IMR-90 (cell line): ENCODE measurements at regions not wholly inside any gene's neighbourhood (a gene's known extent, or its start where the extent isn't known, plus 50 kb on each side); places are given as distances from the start of the nearest gene placed in this dataset.

Source experiments
- ATAC-seq: fragments of 200-7000 bp; cut with Tn5 transposase; 2 replicates; pipeline ENCODE4 v1.9.1; 2020; ENCODE audit warnings: low read depth, mild to moderate bottlenecking, moderate library complexity
- BruUV-seq: library from RNA; stranded (reverse); fragments of 400-500 nt; replicated peaks from 2 replicates; lab custom pipeline; 2021; lab: Mats Ljungman, UMichigan
- CTCF ChIA-PET: fragments of 300-600 bp; formaldehyde crosslinking; extraction: SDS; loops from one replicate; lab custom pipeline; 2021; ENCODE audit warnings: antibody characterized with exemption; lab: Yijun Ruan, JAX
- POLR2A ChIA-PET: fragments of 300-600 bp; sonication (Branson Sonifier 250); formaldehyde crosslinking; loops from one replicate; lab custom pipeline; 2022; ENCODE audit warnings: antibody characterized with exemption; ENCODE audit not compliant: unreplicated experiment; lab: Charles Lee
- DNase-seq: peaks from one replicate; pipeline ENCODE4 v3.0.0; 2013
- H2AFZ ChIP-seq: replicated peaks from 2 replicates; pipeline ENCODE3; 2013; ENCODE audit warnings: low read length, mild to moderate bottlenecking; ENCODE audit not compliant: poor library complexity
- H2AK5ac ChIP-seq: 2 replicates; pipeline ENCODE4 v1.6.1; 2013; ENCODE audit warnings: low read depth, low read length, inconsistent platforms
- H2AK9ac ChIP-seq: replicated peaks from 2 replicates; pipeline ENCODE3; 2013; ENCODE audit warnings: mild to moderate bottlenecking, low read depth, low read length, moderate library complexity; ENCODE audit not compliant: poor library complexity
- H2BK120ac ChIP-seq: 2 replicates; pipeline ENCODE4 v1.6.1; 2013; ENCODE audit warnings: low read depth, low read length, inconsistent platforms
- H2BK15ac ChIP-seq: 3 replicates; pipeline ENCODE4 v1.6.1; 2013; ENCODE audit warnings: low read depth, low read length, inconsistent platforms
- H2BK20ac ChIP-seq: 2 replicates; pipeline ENCODE4 v1.6.1; 2013; ENCODE audit warnings: low read depth, mild to moderate bottlenecking, inconsistent platforms, low read length, moderate library complexity
- H2BK5ac ChIP-seq: 2 replicates; pipeline ENCODE4 v1.6.1; 2013; ENCODE audit warnings: mild to moderate bottlenecking, low read depth, low read length, inconsistent platforms; ENCODE audit not compliant: poor library complexity, severe bottlenecking
- H3K14ac ChIP-seq: replicated peaks from 2 replicates; pipeline ENCODE4 v1.6.1; 2013; ENCODE audit warnings: low read depth, low read length, inconsistent platforms
- H3K18ac ChIP-seq: 2 replicates; pipeline ENCODE4 v1.6.1; 2013; ENCODE audit warnings: low read depth, low read length, control low read depth
- H3K23ac ChIP-seq: 2 replicates; pipeline ENCODE4 v1.6.1; 2013; ENCODE audit warnings: low read depth, low read length, inconsistent platforms
- H3K27ac ChIP-seq: 2 replicates; pipeline ENCODE4 v1.5.1; 2013; ENCODE audit warnings: mild to moderate bottlenecking, control low read depth, low read length; ENCODE audit not compliant: insufficient read depth
- H3K27me3 ChIP-seq: 2 replicates; pipeline ENCODE4 v1.6.1; 2013; ENCODE audit warnings: low read length; ENCODE audit not compliant: control insufficient read depth, insufficient read depth
- H3K36me3 ChIP-seq: 2 replicates; pipeline ENCODE4 v1.6.1; 2013; ENCODE audit warnings: low read length, mixed read lengths; ENCODE audit not compliant: control insufficient read depth, insufficient read depth
- H3K4ac ChIP-seq: 2 replicates; pipeline ENCODE4 v1.6.1; 2013; ENCODE audit warnings: low read depth, low read length, inconsistent platforms
- H3K4me1 ChIP-seq: 2 replicates; pipeline ENCODE4 v1.6.1; 2013; ENCODE audit warnings: low read length, mixed read lengths; ENCODE audit not compliant: control insufficient read depth, insufficient read depth
- H3K4me2 ChIP-seq: 2 replicates; pipeline ENCODE4 v1.6.1; 2013; ENCODE audit warnings: low read depth, mild to moderate bottlenecking, control low read depth, low read length, moderate library complexity
- H3K4me3 ChIP-seq: 2 replicates; pipeline ENCODE4 v1.5.1; 2013; ENCODE audit warnings: low read depth, mild to moderate bottlenecking, control low read depth, low read length, moderate library complexity; ENCODE audit not compliant: insufficient read depth
- H3K56ac ChIP-seq: 2 replicates; pipeline ENCODE4 v1.6.1; 2013; ENCODE audit warnings: low read length, inconsistent platforms; ENCODE audit not compliant: insufficient read depth; ENCODE audit errors: extremely low read depth
- H3K79me1 ChIP-seq, 2 experiments: 2 replicates each; pipeline ENCODE4 v1.6.1; 2013; ENCODE audit warnings: low read length in 2 of 2, inconsistent platforms in 1 of 2, low read depth in 1 of 2
- H3K9ac ChIP-seq: 2 replicates; pipeline ENCODE4 v1.6.1; 2013; ENCODE audit warnings: low read depth, low read length, control low read depth
- H3K9me1 ChIP-seq: 2 replicates; pipeline ENCODE4 v1.6.1; 2013; ENCODE audit warnings: low read length, inconsistent platforms; ENCODE audit not compliant: insufficient read depth
- H3K9me3 ChIP-seq: 2 replicates; pipeline ENCODE4 v1.6.1; 2013; ENCODE audit warnings: low read length; ENCODE audit not compliant: control insufficient read depth, insufficient read depth
- H4K20me1 ChIP-seq: 2 replicates; pipeline ENCODE4 v1.6.1; 2013; ENCODE audit warnings: low read length, inconsistent platforms; ENCODE audit not compliant: insufficient read depth
- H4K5ac ChIP-seq: 2 replicates; pipeline ENCODE4 v1.6.1; 2013; ENCODE audit warnings: mild to moderate bottlenecking, low read depth, low read length, control low read depth
- H4K8ac ChIP-seq, 2 experiments: 2 replicates each; pipeline ENCODE4 v1.6.1; 2013; ENCODE audit warnings: low read depth in 2 of 2, low read length in 2 of 2, control low read depth in 1 of 2, inconsistent platforms in 1 of 2
- H4K91ac ChIP-seq: 2 replicates; pipeline ENCODE4 v1.6.1; 2013; ENCODE audit warnings: low read depth, low read length, inconsistent platforms; ENCODE audit not compliant: insufficient read depth
- BHLHE40 ChIP-seq: fragments of 150-350 bp; IDR thresholded peaks from 2 replicates; pipeline ENCODE4 v1.6.1; 2016; ENCODE audit warnings: mild to moderate bottlenecking, low read depth, low read length
- CEBPB ChIP-seq: IDR thresholded peaks from 2 replicates; pipeline ENCODE4 v1.6.1; 2012; ENCODE audit warnings: low read depth, low read length, improper control_type of control experiment
- CHD1 ChIP-seq: IDR thresholded peaks from 2 replicates; pipeline ENCODE4 v1.6.1; 2012; ENCODE audit warnings: low read depth, low read length, improper control_type of control experiment
- CTCF ChIP-seq: conservative IDR thresholded peaks from 2 replicates; pipeline ENCODE4 v1.5.1; 2012; ENCODE audit warnings: mild to moderate bottlenecking, low read depth, low read length, improper control_type of control experiment
- ELK1 ChIP-seq: fragments of 150-350 bp; IDR thresholded peaks from 2 replicates; pipeline ENCODE4 v1.6.1; 2016; ENCODE audit warnings: low read depth, mild to moderate bottlenecking, low read length, moderate library complexity, borderline replicate concordance
- FOS ChIP-seq: fragments of 150-350 bp; IDR thresholded peaks from 2 replicates; pipeline ENCODE4 v1.6.1; 2016; ENCODE audit warnings: low read depth, low read length
- MAFK ChIP-seq: IDR thresholded peaks from 2 replicates; pipeline ENCODE4 v1.6.1; 2012; ENCODE audit warnings: low read depth, low read length, improper control_type of control experiment
- MAZ ChIP-seq: IDR thresholded peaks from 2 replicates; pipeline ENCODE4 v1.6.1; 2012; ENCODE audit warnings: low read depth, mild to moderate bottlenecking, low read length, improper control_type of control experiment, moderate library complexity, borderline replicate concordance
- MXI1 ChIP-seq: IDR thresholded peaks from 2 replicates; pipeline ENCODE4 v1.6.1; 2012; ENCODE audit warnings: low read depth, mild to moderate bottlenecking, low read length, moderate library complexity, borderline replicate concordance
- NFE2L2 ChIP-seq: fragments of 150-350 bp; IDR thresholded peaks from 2 replicates; pipeline ENCODE4 v1.6.1; 2016; ENCODE audit warnings: low read depth, mild to moderate bottlenecking, low read length
- POLR2A ChIP-seq: IDR thresholded peaks from 2 replicates; pipeline ENCODE4 v1.6.1; 2012; ENCODE audit warnings: mild to moderate bottlenecking, low read depth, low read length
- RAD21 ChIP-seq: IDR thresholded peaks from 2 replicates; pipeline ENCODE4 v1.6.1; 2012; ENCODE audit warnings: low read length, improper control_type of control experiment
- RCOR1 ChIP-seq: IDR thresholded peaks from 2 replicates; pipeline ENCODE4 v1.6.1; 2012; ENCODE audit warnings: mild to moderate bottlenecking, low read length, improper control_type of control experiment; ENCODE audit not compliant: insufficient replicate concordance
- RFX5 ChIP-seq: IDR thresholded peaks from 2 replicates; pipeline ENCODE4 v1.8.0; 2012; ENCODE audit warnings: low read depth, mild to moderate bottlenecking, low read length, moderate library complexity
- SMC3 ChIP-seq: fragments of 150-350 bp; IDR thresholded peaks from 2 replicates; pipeline ENCODE4 v1.6.1; 2016; ENCODE audit warnings: low read depth, mild to moderate bottlenecking, antibody characterized with exemption, low read length, moderate library complexity
- USF2 ChIP-seq: fragments of 150-350 bp; IDR thresholded peaks from 2 replicates; pipeline ENCODE4 v1.6.1; 2017; ENCODE audit warnings: mild to moderate bottlenecking, antibody characterized with exemption, low read length, low read depth
- WGBS, 2 experiments: methylation state at CpG; one replicate each; pipeline versions ENCODE4 v1.1.5 to v1.1.7; 2013; ENCODE audit warnings: missing lambda C conversion rate in 2 of 2; ENCODE audit not compliant: insufficient read length in 1 of 2; ENCODE audit errors: extremely low coverage in 2 of 2; 5-methylcytosine and 5-hydroxymethylcytosine counted together
- dilution Hi-C: fragments of 300-500 bp; cut with HindIII; formaldehyde crosslinking; loops from one replicate; pipeline ENCODE4 v1.14.3; 2018; ENCODE audit warnings: low sequenced_read_pairs; ENCODE audit not compliant: unreplicated experiment
- in situ Hi-C: fragments of 300-500 bp; cut with MboI; formaldehyde crosslinking; loops from 3 replicates; pipeline ENCODE4 v1.14.3; 2019; ENCODE audit warnings: low sequenced_read_pairs, inconsistent platforms, mixed read lengths
- intact Hi-C: fragments of 100-400 bp; cut with micrococcal nuclease; formaldehyde crosslinking; loops from 2 replicates; pipeline ENCODE4 v1.10.0; 2022

GRCh38 chr9:97220894-97221477 is 86.5 kb upstream of the CCDC180 start:
- Histone ChIP-seq H3K14ac (no peak overlapping the region), H3K56ac (no peak overlapping the region), H3K4me1 (no peaks in the 10 kb centered on the region), H2BK120ac (no peak overlapping the region), H2BK15ac (no peak overlapping the region), H3K79me1 (no peaks in the 10 kb centered on the region), H3K9me3 (no peaks in the 10 kb centered on the region), H4K91ac (no peak overlapping the region), H3K4me3 (no peak overlapping the region), H2AK5ac (no peak overlapping the region), H3K36me3 (no peaks in the 10 kb centered on the region), H4K8ac (no peak overlapping the region), H3K9me1 (no peaks in the 10 kb centered on the region), H3K18ac (no peak overlapping the region), H3K27ac (no peak overlapping the region), H3K4ac (no peak overlapping the region), H3K9ac (no peak overlapping the region), H3K4me2 (peak overlapping the region; percentile 44; the same call in 1 of the 2 replicates), H2AFZ (peak overlapping the region; percentile 5), H3K27me3 (peaks cover 16% of the 10 kb centered on the region), H2BK5ac (no peak overlapping the region), H2BK20ac (no peak overlapping the region), H2AK9ac (no peak overlapping the region), H4K5ac (no peak overlapping the region), H3K23ac (no peak overlapping the region), H4K20me1 (no peaks in the 10 kb centered on the region)
- CTCF ChIA-PET: interaction anchor here (1.0 kb wide), 1 partner anchor 367 kb away, joined by 3 read pairs; the partner anchor contains the start of gene ZNF782
- in situ Hi-C loops: no loop called here
- POLR2A ChIA-PET: no interaction called here
- DNase-seq: no peak
- dilution Hi-C loops: no loop called here
- ATAC-seq: peak; percentile 38
- TF ChIP-seq CEBPB (no peak), RFX5 (no peak), USF2 (no peak), RAD21 (no peak), CTCF (no peak), NFE2L2 (no peak), MAZ (no peak), MXI1 (no peak), FOS (no peak), SMC3 (no peak), CHD1 (no peak), POLR2A (no peak), RCOR1 (no peak), ELK1 (no peak), MAFK (no peak), BHLHE40 (no peak)
- 4% methylated on average over 28 of the region's 44 CpGs; no CpG with 5 or more reads in 1 of the 2 experiments for WGBS, 2 experiments
- BruUV-seq: no TSS peak
- intact Hi-C loops: no loop called here
